ENCODE measurements at regions not wholly inside any gene's neighbourhood (a gene's known extent, or its start where the extent isn't known, plus 50 kb on each side); places are given as distances from the start of the nearest gene placed in this dataset.
"Not testable (repeated sequence)": the region's sequence is repeated elsewhere in the genome, so short reads cannot be mapped to it uniquely, and the experiment has no call there.

GRCh38 chr5:135262364-135262763 lies 136.7 kb downstream of the MACROH2A1 start:
- no peaks in the 10 kb centered on the region for H3K4me1 Mint-ChIP-seq
- peaks cover 3 to 30% (median 12%) of the 10 kb centered on the region in 7 donors for H3K9me3 Mint-ChIP-seq
- H3K4me3 Mint-ChIP-seq: no peak overlapping the region
- peaks cover 16 to 26% (median 16%) of the 10 kb centered on the region in 3 donors for H3K27me3 Mint-ChIP-seq
- DNase-seq: no peak
- ATAC-seq (ENCODE audit: low read depth in 2 of 2): no peak
- H3K36me3 Mint-ChIP-seq: no peaks in the 10 kb centered on the region
- no peak overlapping the region for H3K27ac Mint-ChIP-seq

- ATAC-seq (ENCODE audit: low read depth in 2 of 2); H3K4me3 Mint-ChIP-seq: not testable (repeated sequence)
Observed at GRCh38 chr5:135260108-135260507, 138.9 kb downstream of the MACROH2A1 start.

GRCh38 chr5:135255461-135256178 lies 143.4 kb downstream of the MACROH2A1 start:
- no peak for ATAC-seq (ENCODE audit: low read depth in 2 of 2)
- Mint-ChIP-seq H3K4me3 (no peak overlapping the region), H3K36me3 (no peaks in the 10 kb centered on the region), H3K9me3 (peaks cover 3 to 13% (median 7%) of the 10 kb centered on the region in 7 donors), H3K4me1 (no peaks in the 10 kb centered on the region), H3K27me3 (peaks cover 6 to 23% (median 16%) of the 10 kb centered on the region in 3 donors), H3K27ac (no peak overlapping the region)
- DNase-seq: no peak

More at GRCh38 chr5:135260108-135260507, 138.9 kb downstream of the MACROH2A1 start:
- H3K36me3 Mint-ChIP-seq, H3K4me1 Mint-ChIP-seq, DNase-seq, H3K27ac Mint-ChIP-seq: not testable (repeated sequence)
- Mint-ChIP-seq H3K27me3 (peaks cover 0 to 24% (median 6%) of the 10 kb centered on the region in 3 donors), H3K9me3 (peaks cover 3 to 30% (median 12%) of the 10 kb centered on the region in 7 donors)

GRCh38 chr5:135254183-135254582 lies 144.8 kb downstream of the MACROH2A1 start:
- Mint-ChIP-seq H3K27ac (no peak overlapping the region), H3K36me3 (no peaks in the 10 kb centered on the region), H3K4me3 (no peak overlapping the region), H3K27me3 (peaks cover 6 to 20% (median 16%) of the 10 kb centered on the region in 3 donors), H3K4me1 (no peaks in the 10 kb centered on the region), H3K9me3 (peaks cover 0 to 2% (median 0%) of the 10 kb centered on the region in 7 donors)
- DNase-seq: no peak
- no peak for ATAC-seq (ENCODE audit: low read depth in 2 of 2)

- Mint-ChIP-seq H3K27ac (no peak overlapping the region), H3K4me3 (no peak overlapping the region), H3K4me1 (no peaks in the 10 kb centered on the region), H3K27me3 (peaks cover 8 to 20% (median 16%) of the 10 kb centered on the region in 3 donors), H3K36me3 (no peaks in the 10 kb centered on the region), H3K9me3 (peaks cover 0 to 2% (median 0%) of the 10 kb centered on the region in 7 donors)
- no peak for DNase-seq
- ATAC-seq (ENCODE audit: low read depth in 2 of 2): no peak
Observed at GRCh38 chr5:135253601-135254178, 145.3 kb downstream of the MACROH2A1 start.

- ATAC-seq (ENCODE audit: low read depth in 2 of 2): no peak
- Mint-ChIP-seq H3K4me1 (no peaks in the 10 kb centered on the region), H3K27ac (no peak overlapping the region), H3K4me3 (peak overlapping the region in 1 of 8 donors; percentile 53), H3K27me3 (peaks cover 13 to 16% (median 15%) of the 10 kb centered on the region in 3 donors), H3K9me3 (no peaks in the 10 kb centered on the region), H3K36me3 (no peaks in the 10 kb centered on the region)
- DNase-seq: no peak
Observed at GRCh38 chr5:135251093-135251492, 147.9 kb downstream of the MACROH2A1 start.

- H3K36me3 Mint-ChIP-seq: no peaks in the 10 kb centered on the region
- H3K4me1 Mint-ChIP-seq: no peaks in the 10 kb centered on the region
- H3K27me3 Mint-ChIP-seq: peaks cover 11 to 16% (median 13%) of the 10 kb centered on the region in 3 donors
- no peak for ATAC-seq (ENCODE audit: low read depth in 2 of 2)
- no peaks in the 10 kb centered on the region for H3K9me3 Mint-ChIP-seq
- no peak overlapping the region for H3K27ac Mint-ChIP-seq
- H3K4me3 Mint-ChIP-seq: no peak overlapping the region
- DNase-seq: no peak
Observed at GRCh38 chr5:135250671-135251070, 148.4 kb downstream of the MACROH2A1 start.

- Mint-ChIP-seq H3K9me3 (no peaks in the 10 kb centered on the region), H3K4me3 (no peak overlapping the region), H3K27me3 (peaks cover 5 to 13% (median 10%) of the 10 kb centered on the region in 3 donors), H3K4me1 (no peaks in the 10 kb centered on the region), H3K27ac (no peak overlapping the region), H3K36me3 (no peaks in the 10 kb centered on the region)
- DNase-seq (no peak), ATAC-seq (ENCODE audit: low read depth in 2 of 2) (no peak)
Observed at GRCh38 chr5:135249658-135250057, 149.4 kb downstream of the MACROH2A1 start.

GRCh38 chr5:135248801-135249231 lies 150.2 kb downstream of the MACROH2A1 start:
- Mint-ChIP-seq H3K27ac (no peak overlapping the region), H3K27me3 (peaks cover 0 to 7% (median 4%) of the 10 kb centered on the region in 3 donors), H3K4me3 (no peak overlapping the region), H3K4me1 (no peaks in the 10 kb centered on the region), H3K36me3 (no peaks in the 10 kb centered on the region), H3K9me3 (no peaks in the 10 kb centered on the region)
- ATAC-seq (ENCODE audit: low read depth in 2 of 2) (no peak), DNase-seq (no peak)

- no peak overlapping the region for H3K4me3 Mint-ChIP-seq
- ATAC-seq (ENCODE audit: low read depth in 2 of 2) (no peak), DNase-seq (no peak)
- no peak overlapping the region for H3K27ac Mint-ChIP-seq
- no peaks in the 10 kb centered on the region for H3K36me3 Mint-ChIP-seq
- peaks cover 0 to 7% (median 4%) of the 10 kb centered on the region in 3 donors for H3K27me3 Mint-ChIP-seq
- H3K4me1 Mint-ChIP-seq: no peaks in the 10 kb centered on the region
- no peaks in the 10 kb centered on the region for H3K9me3 Mint-ChIP-seq
Observed at GRCh38 chr5:135246923-135247795, 151.9 kb downstream of the MACROH2A1 start.

- Mint-ChIP-seq H3K36me3 (no peaks in the 10 kb centered on the region), H3K27me3 (peaks cover 0 to 7% (median 0%) of the 10 kb centered on the region in 3 donors), H3K4me1 (no peaks in the 10 kb centered on the region), H3K9me3 (no peaks in the 10 kb centered on the region), H3K27ac (no peak overlapping the region), H3K4me3 (no peak overlapping the region)
- DNase-seq (no peak), ATAC-seq (ENCODE audit: low read depth in 2 of 2) (no peak)
Observed at GRCh38 chr5:135246605-135246922, 152.5 kb downstream of the MACROH2A1 start.

- DNase-seq: no peak
- no peak overlapping the region for H3K4me3 Mint-ChIP-seq
- no peaks in the 10 kb centered on the region for H3K4me1 Mint-ChIP-seq
- no peak for ATAC-seq (ENCODE audit: low read depth in 2 of 2)
- no peak overlapping the region for H3K27ac Mint-ChIP-seq
- H3K9me3 Mint-ChIP-seq: no peaks in the 10 kb centered on the region
- no peaks in the 10 kb centered on the region for H3K36me3 Mint-ChIP-seq
- H3K27me3 Mint-ChIP-seq: peaks cover 0 to 7% (median 0%) of the 10 kb centered on the region in 3 donors
Observed at GRCh38 chr5:135245521-135246499, 153.2 kb downstream of the MACROH2A1 start.

GRCh38 chr5:135244620-135245021 lies 154.4 kb downstream of the MACROH2A1 start:
- DNase-seq (no peak), ATAC-seq (ENCODE audit: low read depth in 2 of 2) (no peak)
- no peaks in the 10 kb centered on the region for H3K9me3 Mint-ChIP-seq
- peaks cover 0 to 7% (median 0%) of the 10 kb centered on the region in 3 donors for H3K27me3 Mint-ChIP-seq
- H3K4me1 Mint-ChIP-seq: no peaks in the 10 kb centered on the region
- H3K36me3 Mint-ChIP-seq: no peaks in the 10 kb centered on the region
- no peak overlapping the region for H3K27ac Mint-ChIP-seq
- H3K4me3 Mint-ChIP-seq: no peak overlapping the region

Data from naive B cell (primary cell).